ENCODE measurements at regions not wholly inside any gene's neighbourhood (a gene's known extent, or its start where the extent isn't known, plus 50 kb on each side); places are given as distances from the start of the nearest gene placed in this dataset.

- Mint-ChIP-seq H3K27me3 (ENCODE audit: insufficient read depth) (0 out of 2 replicates have a peak, but pooled peaks cover 2% of the 10 kb centered on the region), H3K9me3 (no peaks in the 10 kb centered on the region; the same call in 1 of the 2 replicates), H3K4me1 (ENCODE audit: low read depth) (peaks cover 17% of the 10 kb centered on the region; the same call in 1 of the 2 replicates), H3K27ac (no peak overlapping the region), H3K4me3 (no peak overlapping the region), H3K36me3 (ENCODE audit: low read depth) (no peaks in the 10 kb centered on the region)
- no peak for DNase-seq
- TF ChIP-seq CTCF (IDR thresholded peaks at IDR 0.05) = no peak
These were observed 1331.2 kb upstream of the B3GALT2 start for GRCh38 chr1:194517567-194517966.

GRCh38 chr1:194515916-194516315 lies 1329.5 kb upstream of the B3GALT2 start:
- Mint-ChIP-seq H3K27ac (no peak overlapping the region), H3K4me3 (no peak overlapping the region), H3K36me3 (ENCODE audit: low read depth) (no peaks in the 10 kb centered on the region), H3K9me3 (peaks cover 2% of the 10 kb centered on the region; the same call in 1 of the 2 replicates), H3K4me1 (ENCODE audit: low read depth) (peaks cover 9% of the 10 kb centered on the region; the same call in 1 of the 2 replicates), H3K27me3 (ENCODE audit: insufficient read depth) (0 out of 2 replicates have a peak, but pooled peaks cover 2% of the 10 kb centered on the region)
- DNase-seq = no peak
- no peak for TF ChIP-seq CTCF (IDR thresholded peaks at IDR 0.05)

GRCh38 chr1:194512957-194513356 lies 1326.5 kb upstream of the B3GALT2 start:
- no peak for TF ChIP-seq CTCF (IDR thresholded peaks at IDR 0.05)
- peaks cover 5% of the 10 kb centered on the region for H3K36me3 Mint-ChIP-seq (ENCODE audit: low read depth)
- H3K4me3 Mint-ChIP-seq = no peak overlapping the region
- peaks cover 13% of the 10 kb centered on the region; the same call in 1 of the 2 replicates for H3K9me3 Mint-ChIP-seq
- H3K27me3 Mint-ChIP-seq (ENCODE audit: insufficient read depth) = no peaks in the 10 kb centered on the region
- no peak overlapping the region for H3K27ac Mint-ChIP-seq
- H3K4me1 Mint-ChIP-seq (ENCODE audit: low read depth) = peaks cover 9% of the 10 kb centered on the region; the same call in 1 of the 2 replicates
- DNase-seq = peak; percentile 67

- H3K27me3 Mint-ChIP-seq (ENCODE audit: insufficient read depth) = no peaks in the 10 kb centered on the region
- peaks cover 5% of the 10 kb centered on the region for H3K36me3 Mint-ChIP-seq (ENCODE audit: low read depth)
- H3K9me3 Mint-ChIP-seq = peaks cover 13% of the 10 kb centered on the region; the same call in 1 of the 2 replicates
- no peak overlapping the region for H3K27ac Mint-ChIP-seq
- no peak for DNase-seq
- H3K4me3 Mint-ChIP-seq = no peak overlapping the region
- TF ChIP-seq CTCF (IDR thresholded peaks at IDR 0.05) = no peak
- peaks cover 9% of the 10 kb centered on the region; the same call in 1 of the 2 replicates for H3K4me1 Mint-ChIP-seq (ENCODE audit: low read depth)
These were observed 1325.9 kb upstream of the B3GALT2 start for GRCh38 chr1:194512345-194512744.

- Mint-ChIP-seq H3K27me3 (ENCODE audit: insufficient read depth) (no peaks in the 10 kb centered on the region), H3K4me3 (no peak overlapping the region), H3K36me3 (ENCODE audit: low read depth) (no peaks in the 10 kb centered on the region), H3K4me1 (ENCODE audit: low read depth) (no peaks in the 10 kb centered on the region), H3K27ac (no peak overlapping the region), H3K9me3 (no peaks in the 10 kb centered on the region; the same call in 1 of the 2 replicates)
- DNase-seq = no peak
- TF ChIP-seq CTCF (IDR thresholded peaks at IDR 0.05) = no peak
These were observed 1316.8 kb upstream of the B3GALT2 start for GRCh38 chr1:194503209-194503608.

- no peak for TF ChIP-seq CTCF (IDR thresholded peaks at IDR 0.05)
- peaks cover 16% of the 10 kb centered on the region for H3K9me3 Mint-ChIP-seq
- no peak overlapping the region for H3K4me3 Mint-ChIP-seq
- no peaks in the 10 kb centered on the region for H3K27me3 Mint-ChIP-seq (ENCODE audit: insufficient read depth)
- DNase-seq = no peak
- no peaks in the 10 kb centered on the region for H3K4me1 Mint-ChIP-seq (ENCODE audit: low read depth)
- peaks cover 9% of the 10 kb centered on the region for H3K36me3 Mint-ChIP-seq (ENCODE audit: low read depth)
- no peak overlapping the region for H3K27ac Mint-ChIP-seq
These were observed 1309.0 kb upstream of the B3GALT2 start for GRCh38 chr1:194495434-194495833.
